B cell (primary cell): ENCODE measurements at regions not wholly inside any gene's neighbourhood (a gene's known extent, or its start where the extent isn't known, plus 50 kb on each side); places are given as distances from the start of the nearest gene placed in this dataset.

Source experiments
- ATAC-seq: fragments of 200-7000 bp; cut with Tn5 transposase; one replicate; pipeline ENCODE4 v1.10.0; 2021; ENCODE audit warnings: low read depth, mild to moderate bottlenecking, moderate number of reproducible peaks, moderate library complexity
- CTCF ChIA-PET: fragments of 350-600 bp; sonication (Branson Sonifier 250); formaldehyde crosslinking; loops from one replicate; lab custom pipeline; 2021; ENCODE audit warnings: antibody characterized with exemption, inconsistent platforms; lab: Charles Lee
- POLR2A ChIA-PET: fragments of 350-600 bp; sonication (Branson Sonifier 250); formaldehyde crosslinking; loops from one replicate; lab custom pipeline; 2021; ENCODE audit warnings: antibody characterized with exemption; lab: Charles Lee
- DNase-seq: peaks from one replicate; pipeline ENCODE4 v3.0.0; 2013
- H2AFZ ChIP-seq: 2 replicates; pipeline ENCODE4 v1.6.1; 2012; ENCODE audit warnings: mild to moderate bottlenecking, low read depth, low read length; ENCODE audit not compliant: insufficient read depth, poor library complexity, severe bottlenecking
- H3K27ac ChIP-seq, 2 donors: 1 replicate in 1 of 2; 2 replicates in 1 of 2; pipeline ENCODE4 v1.5.1; 2012 to 2013; ENCODE audit warnings: low read length in 2 of 2, mild to moderate bottlenecking in 2 of 2, moderate library complexity in 1 of 2
- H3K27me3 ChIP-seq, 4 experiments: fragments of 200-600 bp in 1 of 4; sonication (generic) in 1 of 4; replicated peaks in 1 of 4; 1 replicate in 2 of 4; 2 replicates in 2 of 4; pipeline versions ENCODE4 v1.6.1 to v1.7.0; 2013 to 2016; ENCODE audit warnings: low read length in 3 of 4, mild to moderate bottlenecking in 2 of 4, mixed read lengths in 1 of 4, moderate library complexity in 1 of 4; ENCODE audit not compliant: insufficient read depth in 4 of 4, control insufficient read depth in 3 of 4; ENCODE audit errors: control extremely low read depth in 1 of 4
- H3K36me3 ChIP-seq, 2 experiments: replicated peaks in 1 of 2; 1 replicate in 1 of 2; 2 replicates in 1 of 2; pipeline versions ENCODE4 v1.6.1 to v1.7.1; 2013; ENCODE audit warnings: low read length in 1 of 2; ENCODE audit not compliant: insufficient read depth in 2 of 2, control insufficient read depth in 1 of 2; ENCODE audit errors: control extremely low read depth in 1 of 2, extremely low read depth in 1 of 2
- H3K4me1 ChIP-seq, 2 donors: fragments of 200-600 bp in 1 of 2; sonication (generic) in 1 of 2; 1 replicate in 1 of 2; 2 replicates in 1 of 2; pipeline versions ENCODE4 v1.5.1 to v1.6.1; 2013 to 2017; ENCODE audit warnings: low read length in 2 of 2; ENCODE audit not compliant: control insufficient read depth in 2 of 2, insufficient read depth in 2 of 2
- H3K4me2 ChIP-seq: replicated peaks from 2 replicates; pipeline ENCODE3; 2012; ENCODE audit warnings: mild to moderate bottlenecking, low read depth, low read length; ENCODE audit not compliant: poor library complexity, severe bottlenecking
- H3K4me3 ChIP-seq, 5 experiments: fragments of 200-600 bp in 1 of 5; sonication (generic) in 1 of 5; 1 replicate in 3 of 5; 2 replicates in 2 of 5; pipeline versions ENCODE4 v1.5.1 to v1.7.0; 2011 to 2016; ENCODE audit warnings: low read length in 4 of 5, mild to moderate bottlenecking in 4 of 5, low read depth in 2 of 5, control low read depth in 1 of 5, moderate library complexity in 1 of 5; ENCODE audit not compliant: insufficient read depth in 1 of 5; ENCODE audit errors: control extremely low read depth in 1 of 5, extremely low read depth in 1 of 5
- H3K79me2 ChIP-seq: fragments of 200-600 bp; sonication (generic); one replicate; pipeline ENCODE4 v1.6.0; 2016; ENCODE audit warnings: low read length; ENCODE audit not compliant: control insufficient read depth, insufficient read depth
- H3K9ac ChIP-seq: fragments of 200-600 bp; sonication (generic); 2 replicates; pipeline ENCODE4 v1.6.1; 2017; ENCODE audit warnings: mild to moderate bottlenecking, low read length, moderate library complexity
- H3K9me3 ChIP-seq, 3 donors: one replicate each; pipeline versions ENCODE4 v1.6.1 to v1.7.1; 2013; ENCODE audit warnings: low read length in 2 of 3; ENCODE audit not compliant: control insufficient read depth in 2 of 3, insufficient read depth in 1 of 3; ENCODE audit errors: control extremely low read depth in 1 of 3
- H4K20me1 ChIP-seq: 2 replicates; pipeline ENCODE4 v1.6.0; 2012; ENCODE audit warnings: mild to moderate bottlenecking, low read length; ENCODE audit not compliant: insufficient read depth, control insufficient read depth, poor library complexity, severe bottlenecking
- H3K27ac Mint-ChIP-seq: one replicate; pipeline ENCODE4 v1.8.0; 2021; ENCODE audit warnings: mixed read lengths
- H3K27me3 Mint-ChIP-seq: one replicate; pipeline ENCODE4 v1.8.0; 2021; ENCODE audit warnings: mixed read lengths
- H3K4me1 Mint-ChIP-seq: one replicate; pipeline ENCODE4 v1.8.0; 2021; ENCODE audit warnings: mixed read lengths
- H3K4me3 Mint-ChIP-seq: one replicate; pipeline ENCODE4 v1.8.0; 2021; ENCODE audit warnings: mixed read lengths
- H3K9me3 Mint-ChIP-seq: one replicate; pipeline ENCODE4 v1.8.0; 2022; ENCODE audit warnings: mixed read lengths; ENCODE audit not compliant: insufficient read depth
- EZH2 ChIP-seq: IDR thresholded peaks from 2 replicates; pipeline ENCODE4 v1.6.1; 2012; ENCODE audit warnings: borderline replicate concordance, low read depth, mild to moderate bottlenecking, moderate library complexity, low read length; ENCODE audit not compliant: insufficient read depth, poor library complexity, severe bottlenecking
- WGBS: methylation state at CpG from one replicate; pipeline ENCODE4 v1.1.5; 2013; ENCODE audit warnings: missing lambda C conversion rate; ENCODE audit not compliant: insufficient coverage; 5-methylcytosine and 5-hydroxymethylcytosine counted together
- intact Hi-C: fragments of 100-400 bp; cut with micrococcal nuclease; formaldehyde crosslinking; loops from one replicate; pipeline ENCODE4 v1.10.0; 2022
- TF ChIP-seq, protein P1 (sequence below): fragments of 200-600 bp; IDR thresholded peaks from one replicate; pipeline ENCODE4 v1.8.0; 2022; ENCODE audit warnings: antibody characterized with exemption, mild to moderate bottlenecking

DNA sequence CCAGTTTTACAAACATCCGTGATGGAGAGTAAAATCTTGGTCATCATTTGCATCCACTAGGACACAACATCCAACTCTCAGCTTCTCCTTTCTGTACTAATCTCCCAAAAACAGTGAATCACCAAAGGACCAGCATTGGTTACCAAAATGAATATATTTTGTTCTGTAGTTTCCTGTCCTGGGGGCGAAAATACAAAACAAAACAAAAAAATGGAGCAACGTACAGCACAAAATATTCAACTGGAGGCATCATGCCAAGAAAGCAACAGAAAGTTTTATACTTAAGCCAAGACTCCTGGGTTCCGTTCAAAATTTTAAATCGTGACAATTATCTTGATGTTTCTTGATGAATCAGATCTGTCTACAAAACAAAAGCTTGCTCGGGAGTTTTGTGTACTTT is 126.6 kb upstream of the CCDC28A start:
- H3K79me2 ChIP-seq: no peaks in the 10 kb centered on the region
- H3K27me3 ChIP-seq: no peaks in the 10 kb centered on the region
- Mint-ChIP-seq H3K9me3 (no peaks in the 10 kb centered on the region), H3K4me3 (no peak overlapping the region), H3K27me3 (peaks cover 3% of the 10 kb centered on the region), H3K4me1 (no peaks in the 10 kb centered on the region), H3K27ac (no peak overlapping the region)
- H3K36me3 ChIP-seq: no peaks in the 10 kb centered on the region
- H3K9me3 ChIP-seq: no peaks in the 10 kb centered on the region
- intact Hi-C loops: no loop called here
- H2AFZ ChIP-seq: no peak overlapping the region
- TF ChIP-seq, protein P1, sequence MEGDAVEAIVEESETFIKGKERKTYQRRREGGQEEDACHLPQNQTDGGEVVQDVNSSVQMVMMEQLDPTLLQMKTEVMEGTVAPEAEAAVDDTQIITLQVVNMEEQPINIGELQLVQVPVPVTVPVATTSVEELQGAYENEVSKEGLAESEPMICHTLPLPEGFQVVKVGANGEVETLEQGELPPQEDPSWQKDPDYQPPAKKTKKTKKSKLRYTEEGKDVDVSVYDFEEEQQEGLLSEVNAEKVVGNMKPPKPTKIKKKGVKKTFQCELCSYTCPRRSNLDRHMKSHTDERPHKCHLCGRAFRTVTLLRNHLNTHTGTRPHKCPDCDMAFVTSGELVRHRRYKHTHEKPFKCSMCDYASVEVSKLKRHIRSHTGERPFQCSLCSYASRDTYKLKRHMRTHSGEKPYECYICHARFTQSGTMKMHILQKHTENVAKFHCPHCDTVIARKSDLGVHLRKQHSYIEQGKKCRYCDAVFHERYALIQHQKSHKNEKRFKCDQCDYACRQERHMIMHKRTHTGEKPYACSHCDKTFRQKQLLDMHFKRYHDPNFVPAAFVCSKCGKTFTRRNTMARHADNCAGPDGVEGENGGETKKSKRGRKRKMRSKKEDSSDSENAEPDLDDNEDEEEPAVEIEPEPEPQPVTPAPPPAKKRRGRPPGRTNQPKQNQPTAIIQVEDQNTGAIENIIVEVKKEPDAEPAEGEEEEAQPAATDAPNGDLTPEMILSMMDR: no peak
- TF ChIP-seq EZH2: no peak
- no peak overlapping the region for H3K4me2 ChIP-seq
- ChIA-PET POLR2A (no interaction called here), CTCF (no interaction called here)
- no peak overlapping the region for H3K9ac ChIP-seq
- ATAC-seq (no peak), DNase-seq (no peak)
- WGBS: 100% methylated on average over 1 of the region's 6 CpGs
- no peak overlapping the region for H3K27ac ChIP-seq
- H3K4me1 ChIP-seq: no peaks in the 10 kb centered on the region
- no peaks in the 10 kb centered on the region for H4K20me1 ChIP-seq
- H3K4me3 ChIP-seq: no peak overlapping the region

DNA sequence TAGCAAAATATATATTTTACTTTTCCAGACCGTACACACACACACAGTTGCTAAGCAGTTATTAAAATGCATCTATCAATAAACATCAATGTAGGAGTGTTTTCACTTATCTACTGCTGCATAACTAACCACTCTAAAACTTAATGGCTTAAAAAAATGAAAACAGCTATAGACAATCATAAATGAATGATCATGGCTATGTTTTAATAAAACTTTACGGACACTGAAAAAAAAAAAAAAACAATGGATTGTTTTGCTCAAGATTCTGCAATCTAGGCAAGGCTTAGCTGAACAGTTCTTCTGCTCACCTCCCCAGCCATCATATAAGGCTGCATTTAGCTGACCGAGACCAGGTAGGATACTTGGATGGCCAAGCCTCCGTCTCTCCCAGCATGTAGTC is 125.4 kb upstream of the CCDC28A start:
- no peak for ATAC-seq
- H3K9me3 Mint-ChIP-seq: no peaks in the 10 kb centered on the region
- no peak overlapping the region for H3K27ac ChIP-seq
- H3K36me3 ChIP-seq: no peaks in the 10 kb centered on the region
- H3K79me2 ChIP-seq: no peaks in the 10 kb centered on the region
- ChIA-PET POLR2A (no interaction called here), CTCF (no interaction called here)
- intact Hi-C loops: no loop called here
- no peak overlapping the region for H3K9ac ChIP-seq
- no peak overlapping the region for H3K27ac Mint-ChIP-seq
- no peaks in the 10 kb centered on the region for H4K20me1 ChIP-seq
- no peaks in the 10 kb centered on the region for H3K27me3 ChIP-seq
- H2AFZ ChIP-seq: no peak overlapping the region
- no peak overlapping the region for H3K4me3 Mint-ChIP-seq
- H3K4me1 ChIP-seq: no peaks in the 10 kb centered on the region
- H3K4me1 Mint-ChIP-seq: no peaks in the 10 kb centered on the region
- H3K4me3 ChIP-seq: no peak overlapping the region
- TF ChIP-seq EZH2: no peak
- TF ChIP-seq, protein P1: no peak
- WGBS: no CpG with 5 or more reads among the region's 4 CpGs
- peaks cover 6% of the 10 kb centered on the region for H3K27me3 Mint-ChIP-seq
- no peak overlapping the region for H3K4me2 ChIP-seq
- H3K9me3 ChIP-seq: no peaks in the 10 kb centered on the region
- no peak for DNase-seq
